ENCODE measurements at regions not wholly inside any gene's neighbourhood (a gene's known extent, or its start where the extent isn't known, plus 50 kb on each side); places are given as distances from the start of the nearest gene placed in this dataset.

DNA sequence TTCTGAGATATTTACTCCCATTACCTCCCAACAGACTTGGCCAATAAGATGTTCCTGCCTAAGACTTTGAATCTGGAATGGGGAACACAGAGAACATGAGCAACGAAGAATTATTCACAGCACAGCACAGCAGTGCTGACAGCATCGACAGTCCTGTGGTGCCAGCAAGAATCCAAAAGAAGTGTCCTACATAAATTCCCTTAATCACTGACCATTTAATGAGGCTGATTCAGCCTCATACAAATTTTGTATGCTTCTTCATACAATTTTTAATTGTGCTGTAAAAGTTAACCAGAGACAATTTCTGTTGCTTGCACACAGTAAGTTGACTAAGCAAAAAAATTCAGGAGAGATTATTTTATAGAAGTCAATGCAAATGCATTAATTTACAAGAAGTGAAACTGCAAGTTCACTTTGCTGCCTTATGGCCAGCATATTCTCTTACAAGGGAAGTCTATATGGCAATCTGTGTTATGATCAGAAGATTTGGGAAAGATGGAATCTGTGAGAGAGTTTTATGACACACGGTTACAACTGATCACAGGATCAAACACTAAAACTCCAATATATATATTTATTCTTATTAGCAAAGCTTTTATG is 855.9 kb downstream of the LTN1 start:
- no peak for DNase-seq
- no peak overlapping the region for H3K4me3 ChIP-seq (ENCODE audit: low read depth, low read length)
- no peaks in the 10 kb centered on the region for H3K36me3 ChIP-seq
- H3K27me3 ChIP-seq (ENCODE audit: insufficient read depth, low read depth, severe bottlenecking): peaks cover 42% of the 10 kb centered on the region
- no peak overlapping the region for H3K27ac ChIP-seq
- H3K9me3 ChIP-seq (ENCODE audit: severe bottlenecking): peaks cover 2% of the 10 kb centered on the region
- TF ChIP-seq, protein P1, sequence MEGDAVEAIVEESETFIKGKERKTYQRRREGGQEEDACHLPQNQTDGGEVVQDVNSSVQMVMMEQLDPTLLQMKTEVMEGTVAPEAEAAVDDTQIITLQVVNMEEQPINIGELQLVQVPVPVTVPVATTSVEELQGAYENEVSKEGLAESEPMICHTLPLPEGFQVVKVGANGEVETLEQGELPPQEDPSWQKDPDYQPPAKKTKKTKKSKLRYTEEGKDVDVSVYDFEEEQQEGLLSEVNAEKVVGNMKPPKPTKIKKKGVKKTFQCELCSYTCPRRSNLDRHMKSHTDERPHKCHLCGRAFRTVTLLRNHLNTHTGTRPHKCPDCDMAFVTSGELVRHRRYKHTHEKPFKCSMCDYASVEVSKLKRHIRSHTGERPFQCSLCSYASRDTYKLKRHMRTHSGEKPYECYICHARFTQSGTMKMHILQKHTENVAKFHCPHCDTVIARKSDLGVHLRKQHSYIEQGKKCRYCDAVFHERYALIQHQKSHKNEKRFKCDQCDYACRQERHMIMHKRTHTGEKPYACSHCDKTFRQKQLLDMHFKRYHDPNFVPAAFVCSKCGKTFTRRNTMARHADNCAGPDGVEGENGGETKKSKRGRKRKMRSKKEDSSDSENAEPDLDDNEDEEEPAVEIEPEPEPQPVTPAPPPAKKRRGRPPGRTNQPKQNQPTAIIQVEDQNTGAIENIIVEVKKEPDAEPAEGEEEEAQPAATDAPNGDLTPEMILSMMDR (IDR thresholded peaks at IDR 0.05; ENCODE audit: low read depth, low read length): no peak

DNA sequence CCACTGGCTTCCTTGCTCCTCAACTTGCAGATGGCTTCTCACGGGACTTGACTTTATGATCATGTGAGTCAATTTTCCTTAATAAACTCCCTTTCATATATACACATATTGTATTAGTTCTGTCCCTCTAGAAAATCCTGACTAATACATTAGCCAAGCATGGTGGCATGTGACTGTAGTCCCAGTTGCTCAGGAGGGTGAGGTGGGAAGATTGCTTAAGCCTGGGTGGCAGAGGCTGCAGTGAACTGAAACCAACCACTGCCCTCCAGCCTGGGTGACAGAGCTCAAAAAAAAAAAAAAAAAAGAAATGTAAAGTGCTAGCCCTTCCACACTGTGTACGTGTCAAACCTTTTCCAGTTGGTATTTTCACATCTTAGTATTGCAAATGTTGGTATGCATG is 857.0 kb downstream of the LTN1 start:
- TF ChIP-seq, protein P1 (IDR thresholded peaks at IDR 0.05; ENCODE audit: low read depth, low read length): no peak
- Histone ChIP-seq H3K36me3 (no peaks in the 10 kb centered on the region), H3K27me3 (ENCODE audit: insufficient read depth, low read depth, severe bottlenecking) (peaks cover 33% of the 10 kb centered on the region), H3K27ac (no peak overlapping the region), H3K4me3 (ENCODE audit: low read depth, low read length) (no peak overlapping the region), H3K9me3 (ENCODE audit: severe bottlenecking) (peaks cover 5% of the 10 kb centered on the region)
- no peak for DNase-seq

DNA sequence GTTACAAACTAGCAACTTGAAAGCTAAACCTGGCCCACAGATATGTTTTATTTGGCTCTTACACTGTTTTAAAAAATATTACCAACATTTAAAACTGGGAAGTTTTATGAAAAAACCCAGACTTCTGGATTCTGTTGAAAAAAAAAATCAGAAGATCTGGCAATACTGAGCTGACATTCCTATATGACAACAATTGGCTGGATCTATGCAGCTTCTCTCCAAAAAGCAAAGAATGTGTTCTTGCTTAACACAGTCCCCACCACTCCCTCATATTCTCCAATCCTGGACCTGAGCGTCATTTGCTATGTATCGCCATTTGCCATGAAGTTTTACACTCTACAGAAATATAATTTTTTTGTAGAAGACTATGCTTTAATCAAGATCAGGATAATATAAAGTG is 859.6 kb downstream of the LTN1 start:
- Histone ChIP-seq H3K4me3 (ENCODE audit: low read depth, low read length) (no peak overlapping the region), H3K9me3 (ENCODE audit: severe bottlenecking) (peaks cover 5% of the 10 kb centered on the region), H3K27me3 (ENCODE audit: insufficient read depth, low read depth, severe bottlenecking) (peaks cover 24% of the 10 kb centered on the region), H3K27ac (no peak overlapping the region), H3K36me3 (no peaks in the 10 kb centered on the region)
- no peak for DNase-seq
- TF ChIP-seq, protein P1 (IDR thresholded peaks at IDR 0.05; ENCODE audit: low read depth, low read length): no peak

DNA sequence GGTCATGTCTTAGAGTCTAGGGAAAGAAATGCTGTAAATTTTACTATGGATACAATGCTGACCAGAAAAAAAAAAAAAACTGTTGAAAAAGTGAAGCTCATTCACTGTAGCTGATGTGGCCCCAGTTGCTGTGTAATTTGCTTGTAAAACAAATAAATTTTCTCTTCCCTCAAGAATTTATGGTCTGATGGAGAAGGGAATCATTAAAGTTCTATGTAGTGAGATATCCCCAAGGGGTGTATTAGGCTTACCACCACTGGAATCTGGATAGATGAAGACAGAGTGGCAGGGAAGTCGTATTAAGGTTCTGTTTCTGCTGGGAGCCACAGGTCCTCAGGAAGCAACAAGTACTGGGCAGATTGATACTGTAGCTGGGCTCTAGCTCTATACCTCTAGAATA is 860.0 kb downstream of the LTN1 start:
- Histone ChIP-seq H3K9me3 (ENCODE audit: severe bottlenecking) (peaks cover 5% of the 10 kb centered on the region), H3K27ac (no peak overlapping the region), H3K4me3 (ENCODE audit: low read depth, low read length) (no peak overlapping the region), H3K36me3 (no peaks in the 10 kb centered on the region), H3K27me3 (ENCODE audit: insufficient read depth, low read depth, severe bottlenecking) (peaks cover 26% of the 10 kb centered on the region)
- DNase-seq: no peak
- TF ChIP-seq, protein P1 (IDR thresholded peaks at IDR 0.05; ENCODE audit: low read depth, low read length): no peak

DNA sequence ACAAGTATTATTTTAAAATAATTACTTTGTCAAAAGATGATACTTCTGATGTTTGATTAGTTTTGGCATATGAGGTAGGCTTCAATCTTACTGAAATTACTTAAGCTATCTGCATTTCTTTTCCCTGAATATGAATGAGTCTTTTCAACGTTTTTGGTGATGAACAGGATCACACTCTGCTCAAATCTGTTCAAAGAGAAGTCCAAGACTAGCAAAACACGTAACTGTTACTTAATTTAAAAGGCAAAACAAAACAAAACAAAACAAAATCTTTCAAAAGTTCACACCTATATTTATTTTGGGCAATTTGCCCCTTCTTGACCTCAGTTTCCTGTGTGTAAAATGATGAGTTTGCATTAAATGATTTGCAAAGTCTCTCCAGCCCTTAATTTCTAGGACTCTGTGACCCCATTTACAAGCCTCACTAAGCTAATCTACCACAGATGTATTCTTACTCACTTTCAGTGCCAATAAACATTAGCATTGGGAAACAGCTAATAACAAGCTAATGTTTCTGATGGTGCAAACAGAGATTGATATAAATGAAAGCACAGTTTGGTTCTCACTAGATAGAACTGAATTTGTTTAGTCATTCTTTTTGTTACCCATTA is 865.4 kb downstream of the LTN1 start:
- Histone ChIP-seq H3K27me3 (ENCODE audit: insufficient read depth, low read depth, severe bottlenecking) (peaks cover 32% of the 10 kb centered on the region), H3K9me3 (ENCODE audit: severe bottlenecking) (peaks cover 2% of the 10 kb centered on the region), H3K27ac (no peak overlapping the region), H3K4me3 (ENCODE audit: low read depth, low read length) (no peak overlapping the region), H3K36me3 (no peaks in the 10 kb centered on the region)
- TF ChIP-seq, protein P1 (IDR thresholded peaks at IDR 0.05; ENCODE audit: low read depth, low read length): no peak
- DNase-seq: no peak
